ENCODE measurements at regions not wholly inside any gene's neighbourhood (a gene's known extent, or its start where the extent isn't known, plus 50 kb on each side); places are given as distances from the start of the nearest gene placed in this dataset.
A peak's percentile ranks its signal among the peaks of the same experiment; 100 is the strongest.

DNA sequence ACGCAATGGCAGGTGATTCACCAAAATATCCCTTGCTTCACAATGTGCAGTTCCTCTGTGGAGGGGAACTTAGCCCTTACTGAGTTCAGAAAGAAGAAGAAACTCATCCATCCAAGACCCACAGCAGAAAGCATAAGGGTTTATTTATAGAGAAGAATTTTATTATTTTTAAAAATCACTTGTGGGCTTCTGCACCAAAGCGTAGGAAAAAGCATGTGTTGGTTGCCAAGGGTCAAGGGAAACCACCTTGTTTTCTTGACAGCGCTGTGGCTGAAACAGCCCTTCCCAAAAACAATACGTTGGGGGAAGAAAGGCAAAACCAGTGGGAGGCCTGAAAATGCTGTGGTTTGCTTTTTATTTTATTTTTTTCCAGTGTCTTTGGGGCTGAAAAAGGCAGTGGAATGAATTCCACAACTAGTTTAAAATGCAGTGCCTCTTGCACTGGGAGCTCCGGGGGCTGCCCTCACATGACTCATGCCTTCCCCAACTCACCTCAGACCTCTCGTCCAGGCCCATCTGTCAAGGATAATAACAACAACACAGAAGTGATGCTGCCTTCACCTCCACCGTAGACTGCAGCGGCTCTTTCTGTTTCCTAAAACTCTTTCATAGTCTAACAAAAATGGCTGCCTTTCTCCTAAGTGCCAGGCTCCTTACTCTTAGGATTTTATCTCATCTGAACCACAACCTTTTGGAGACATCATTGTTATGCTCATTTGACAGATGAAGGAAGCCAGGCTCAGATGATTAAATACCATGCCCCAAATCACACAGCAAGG, 224.2 kb upstream of the JUN start:
- H3K4me3 ChIP-seq (ENCODE audit: low read length) = no peak overlapping the region
- no peaks in the 10 kb centered on the region for H3K27me3 ChIP-seq (ENCODE audit: control insufficient read depth, insufficient read depth)
- H3K9me3 ChIP-seq (ENCODE audit: control insufficient read depth, low read length) = no peaks in the 10 kb centered on the region
- H3K4me1 ChIP-seq (ENCODE audit: control insufficient read depth, insufficient read depth, low read length) = peaks cover 6% of the 10 kb centered on the region
- no peak overlapping the region for H3K27ac ChIP-seq (ENCODE audit: low read length)
- DNase-seq (no peak), ATAC-seq (peak in 1 of 2 donors; percentile 51)
- WGBS = 59% methylated on average over 8 of the region's 8 CpGs
- intact Hi-C loops (cut with DNase I) = no loop called here

DNA sequence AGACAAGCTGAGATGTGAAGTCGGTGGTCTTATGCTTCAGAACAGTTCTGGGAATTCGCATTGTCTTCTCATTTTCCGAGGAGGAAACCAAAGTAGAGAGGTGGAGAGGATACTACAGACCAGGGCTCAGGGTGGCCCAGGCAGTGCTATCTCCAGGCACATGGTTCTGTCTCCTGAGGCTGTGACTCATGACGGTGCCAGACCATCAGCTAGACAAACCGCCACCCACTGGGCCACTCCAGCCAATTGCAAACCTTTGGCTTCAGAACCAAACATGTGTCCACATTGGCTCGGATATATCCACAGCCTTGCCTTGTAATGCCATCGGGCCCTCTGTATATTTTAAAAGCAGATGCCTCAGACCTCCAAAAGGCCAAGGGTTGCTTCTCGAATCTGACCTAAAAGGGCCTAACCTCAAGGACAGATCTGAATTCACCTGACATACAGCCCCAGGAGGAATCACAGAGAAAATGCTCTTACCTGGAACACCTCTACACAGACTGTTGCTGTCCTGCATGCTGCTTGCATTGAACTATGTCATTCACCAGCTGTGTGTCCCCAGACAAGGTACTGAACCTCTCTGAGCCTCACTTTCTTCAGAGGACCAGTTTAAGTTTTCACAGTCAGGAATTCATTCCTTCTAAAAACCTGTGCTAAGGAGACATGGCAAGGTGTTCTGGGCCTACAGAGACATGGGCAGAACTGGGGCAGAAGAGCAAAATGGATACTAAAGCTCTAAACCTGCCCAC, 224.9 kb upstream of the JUN start:
- peak in 2 of 3 donors; percentile 29 to 54 for DNase-seq
- H3K4me1 ChIP-seq (ENCODE audit: control insufficient read depth, insufficient read depth, low read length) = peaks cover 10% of the 10 kb centered on the region
- peak; percentile 47 to 68 for ATAC-seq
- H3K27me3 ChIP-seq (ENCODE audit: control insufficient read depth, insufficient read depth) = no peaks in the 10 kb centered on the region
- no peaks in the 10 kb centered on the region for H3K9me3 ChIP-seq (ENCODE audit: control insufficient read depth, low read length)
- no peak overlapping the region for H3K4me3 ChIP-seq (ENCODE audit: low read length)
- no peak overlapping the region for H3K27ac ChIP-seq (ENCODE audit: low read length)
- intact Hi-C loops (cut with DNase I) = no loop called here
- 84% methylated on average over 8 of the region's 8 CpGs for WGBS

DNA sequence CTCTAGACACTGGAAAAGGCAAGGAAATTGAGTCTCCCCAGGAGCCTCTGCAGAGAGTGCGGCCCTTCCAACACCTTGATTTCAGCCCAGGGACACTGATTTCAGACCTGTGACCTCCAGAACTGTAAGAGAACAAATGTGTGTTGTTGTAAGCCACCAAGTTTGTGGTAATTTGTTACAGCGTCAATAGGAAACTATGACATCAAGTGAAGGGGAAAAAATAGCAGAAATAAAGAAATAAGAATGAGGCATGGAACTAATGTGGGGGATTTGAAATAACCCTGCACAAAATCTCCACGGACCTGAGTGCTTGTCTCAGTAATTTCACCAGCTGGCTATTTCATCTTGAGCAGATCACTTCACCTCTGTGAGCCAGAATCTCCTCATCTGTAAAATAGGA, 227.8 kb upstream of the JUN start:
- H3K4me1 ChIP-seq (ENCODE audit: control insufficient read depth, insufficient read depth, low read length) = peaks cover 6% of the 10 kb centered on the region
- no peaks in the 10 kb centered on the region for H3K27me3 ChIP-seq (ENCODE audit: control insufficient read depth, insufficient read depth)
- 94% methylated on average over 3 of the region's 3 CpGs for WGBS
- intact Hi-C loops (cut with DNase I) = loop anchor here in 1 of 4 donors (10.0 kb wide), 1 partner anchor 227 kb away; the partner anchor contains the start of gene JUN
- DNase-seq (no peak), ATAC-seq (no peak)
- no peak overlapping the region for H3K27ac ChIP-seq (ENCODE audit: low read length)
- no peaks in the 10 kb centered on the region for H3K9me3 ChIP-seq (ENCODE audit: control insufficient read depth, low read length)
- no peak overlapping the region for H3K4me3 ChIP-seq (ENCODE audit: low read length)

DNA sequence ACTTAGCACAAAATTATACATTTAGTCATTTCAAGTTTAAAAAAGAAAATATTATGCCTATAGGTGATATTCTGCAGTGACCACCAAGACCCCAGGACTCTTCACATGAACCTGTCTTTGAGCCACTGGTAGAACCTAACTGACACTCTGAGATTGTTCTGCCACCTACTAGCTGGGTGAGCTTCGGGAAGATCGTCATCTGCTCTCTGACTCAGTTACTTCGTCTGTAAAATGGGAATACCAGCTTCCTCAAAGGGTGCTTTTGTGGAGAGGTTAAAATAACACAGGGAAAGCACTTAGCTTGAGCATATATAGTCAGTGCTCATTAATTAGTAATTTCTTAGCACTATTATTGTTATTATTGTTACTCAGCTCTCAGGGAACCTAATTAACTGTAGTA, 228.5 kb upstream of the JUN start:
- H3K4me3 ChIP-seq (ENCODE audit: low read length) = no peak overlapping the region
- intact Hi-C loops (cut with DNase I) = loop anchor here in 1 of 4 donors (10.0 kb wide), 1 partner anchor 228 kb away; the partner anchor contains the start of gene JUN
- H3K9me3 ChIP-seq (ENCODE audit: control insufficient read depth, low read length) = no peaks in the 10 kb centered on the region
- H3K4me1 ChIP-seq (ENCODE audit: control insufficient read depth, insufficient read depth, low read length) = peaks cover 6% of the 10 kb centered on the region
- 96% methylated on average over 3 of the region's 3 CpGs for WGBS
- no peak for DNase-seq
- H3K27me3 ChIP-seq (ENCODE audit: control insufficient read depth, insufficient read depth) = no peaks in the 10 kb centered on the region
- no peak overlapping the region for H3K27ac ChIP-seq (ENCODE audit: low read length)
- ATAC-seq = no peak

DNA sequence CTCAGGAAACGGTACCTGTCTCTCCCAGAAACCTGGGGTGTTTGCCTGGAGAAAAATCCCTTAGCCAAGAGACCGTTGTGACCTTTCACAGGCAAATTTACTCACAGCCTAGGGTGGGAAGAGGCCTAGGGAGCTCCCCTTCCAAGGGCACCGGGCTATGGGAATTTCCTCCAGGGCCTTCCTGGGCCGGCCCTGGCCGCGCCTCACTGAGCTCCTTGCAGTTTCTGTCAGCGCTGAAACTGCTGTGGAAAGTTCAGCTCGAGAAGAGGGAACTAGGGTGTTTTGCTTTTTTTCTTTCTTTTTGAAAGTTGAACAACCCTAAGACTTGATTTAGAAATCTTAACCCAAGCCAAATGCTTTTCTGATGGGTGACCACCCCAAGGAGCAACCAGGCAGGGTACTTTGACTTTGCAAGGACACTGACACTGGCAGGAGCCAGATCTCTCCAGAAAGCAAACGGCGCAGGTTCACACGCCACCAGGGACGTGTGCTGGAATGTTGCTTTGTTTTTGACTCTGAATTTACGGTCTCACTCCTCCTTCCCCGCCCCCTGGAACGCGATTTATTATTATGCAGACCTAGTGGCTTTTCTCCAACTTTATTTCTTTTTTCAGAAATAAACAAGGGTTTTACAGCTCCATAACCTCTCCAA, 229.6 kb upstream of the JUN start:
- WGBS = 18% methylated on average over 16 of the region's 16 CpGs
- intact Hi-C loops (cut with DNase I) = loop anchor here in 1 of 4 donors (10.0 kb wide), 1 partner anchor 229 kb away; the partner anchor contains the start of gene JUN
- H3K27me3 ChIP-seq (ENCODE audit: control insufficient read depth, insufficient read depth) = no peaks in the 10 kb centered on the region
- DNase-seq = peak; percentile 39 to 78 (median 74)
- peak overlapping the region; percentile 73 for H3K27ac ChIP-seq (ENCODE audit: low read length)
- ATAC-seq = peak; percentile 77 to 87
- H3K9me3 ChIP-seq (ENCODE audit: control insufficient read depth, low read length) = no peaks in the 10 kb centered on the region
- H3K4me3 ChIP-seq (ENCODE audit: low read length) = no peak overlapping the region
- peaks cover 6% of the 10 kb centered on the region for H3K4me1 ChIP-seq (ENCODE audit: control insufficient read depth, insufficient read depth, low read length)

DNA sequence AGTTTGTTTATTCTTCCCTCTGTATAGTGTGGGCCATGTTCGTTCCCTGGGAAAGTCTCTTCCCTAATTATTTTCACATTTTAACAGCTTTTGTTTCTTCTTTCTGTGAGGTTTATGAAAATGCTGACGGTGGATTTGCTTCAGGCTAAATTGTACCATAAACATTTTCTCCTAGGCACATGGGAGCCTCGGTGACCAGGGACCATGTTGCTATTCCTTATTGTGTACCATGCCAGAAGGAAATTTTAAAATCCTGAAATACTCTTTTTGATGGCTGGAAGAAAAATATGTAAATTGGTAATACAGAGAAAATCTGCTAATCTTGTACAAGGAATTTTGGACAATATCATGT, 230.1 kb upstream of the JUN start:
- intact Hi-C loops (cut with DNase I) = loop anchor here in 1 of 4 donors (10.0 kb wide), 1 partner anchor 229 kb away; the partner anchor contains the start of gene JUN
- no peaks in the 10 kb centered on the region for H3K9me3 ChIP-seq (ENCODE audit: control insufficient read depth, low read length)
- 38% methylated on average over 3 of the region's 3 CpGs for WGBS
- no peak for DNase-seq
- H3K27ac ChIP-seq (ENCODE audit: low read length) = no peak overlapping the region
- H3K27me3 ChIP-seq (ENCODE audit: control insufficient read depth, insufficient read depth) = no peaks in the 10 kb centered on the region
- peaks cover 9% of the 10 kb centered on the region for H3K4me1 ChIP-seq (ENCODE audit: control insufficient read depth, insufficient read depth, low read length)
- no peak for ATAC-seq
- no peak overlapping the region for H3K4me3 ChIP-seq (ENCODE audit: low read length)

DNA sequence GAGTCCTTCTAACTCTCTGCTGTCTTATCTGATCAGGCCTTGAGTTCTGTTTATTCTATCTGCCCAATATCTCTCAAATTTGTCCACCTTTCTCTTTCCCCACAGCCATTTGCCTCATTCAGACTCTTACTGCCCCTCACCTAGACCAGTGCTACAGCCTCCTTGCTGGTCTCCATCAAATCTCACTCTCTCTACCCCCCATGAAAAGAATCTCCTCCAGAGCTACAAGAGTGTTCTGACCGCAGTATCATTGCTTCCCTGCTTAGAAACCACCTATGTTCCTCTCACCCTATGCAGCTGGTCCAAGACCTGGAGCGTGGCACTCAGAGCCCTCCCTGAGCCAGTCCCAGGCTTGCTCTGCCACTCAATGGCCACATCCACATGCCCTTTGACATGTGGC, 231.0 kb upstream of the JUN start:
- peaks cover 13% of the 10 kb centered on the region for H3K4me1 ChIP-seq (ENCODE audit: control insufficient read depth, insufficient read depth, low read length)

DNA sequence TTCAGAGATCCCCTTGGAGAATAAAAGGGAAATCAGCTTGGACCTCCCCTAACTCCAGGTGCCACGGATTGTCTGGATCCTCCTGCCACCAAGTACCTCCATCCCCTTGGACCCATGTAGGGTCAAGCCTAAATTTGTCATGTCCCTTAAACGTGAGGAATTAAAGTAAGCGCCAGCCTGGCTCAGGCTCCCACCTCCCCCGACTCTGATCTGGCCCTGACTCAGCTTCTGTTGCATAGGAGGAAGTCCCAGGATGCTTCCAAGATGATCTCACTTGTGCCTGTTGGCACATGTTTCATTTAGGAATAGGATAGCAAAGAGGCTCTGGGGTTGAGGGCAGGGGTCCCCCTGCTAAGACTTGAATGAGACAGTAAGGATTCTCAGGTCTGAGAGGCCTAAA, 231.9 kb upstream of the JUN start:
- 33% methylated on average over 4 of the region's 4 CpGs for WGBS
- intact Hi-C loops (cut with DNase I) = loop anchor here in 1 of 4 donors (10.0 kb wide), 1 partner anchor 231 kb away; the partner anchor contains the start of gene JUN
- no peak for ATAC-seq

More for the DNA sequence above, 231.0 kb upstream of the JUN start:
- Histone ChIP-seq H3K4me3 (ENCODE audit: low read length) (no peak overlapping the region), H3K27ac (ENCODE audit: low read length) (no peak overlapping the region), H3K27me3 (ENCODE audit: control insufficient read depth, insufficient read depth) (no peaks in the 10 kb centered on the region), H3K9me3 (ENCODE audit: control insufficient read depth, low read length) (no peaks in the 10 kb centered on the region)
- intact Hi-C loops (cut with DNase I) = loop anchor here in 1 of 4 donors (10.0 kb wide), 1 partner anchor 230 kb away; the partner anchor contains the start of gene JUN
- no peak for DNase-seq
- WGBS = over 99% methylated on average over 2 of the region's 2 CpGs
- ATAC-seq = no peak

DNA sequence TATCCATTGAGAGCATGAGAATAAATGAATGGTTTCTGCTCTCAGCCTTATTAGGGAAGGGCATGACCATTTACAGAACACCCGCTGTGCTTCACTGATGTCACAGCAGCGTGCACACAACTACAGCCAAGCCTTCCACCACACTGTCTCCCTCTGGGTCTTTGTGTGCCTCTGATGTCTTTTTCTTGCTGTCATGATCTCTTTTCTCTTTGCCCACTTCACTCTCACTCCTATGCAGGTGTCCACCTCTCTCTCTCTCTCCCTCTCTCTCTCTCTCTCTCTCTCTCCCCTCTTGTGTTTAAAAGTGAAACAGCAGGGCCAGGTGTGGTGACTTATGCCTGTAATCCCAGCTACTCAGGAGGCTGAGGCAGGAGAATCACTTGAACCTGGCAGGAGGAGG, 232.5 kb upstream of the JUN start:
- Histone ChIP-seq H3K4me3 (ENCODE audit: low read length) (no peak overlapping the region), H3K9me3 (ENCODE audit: control insufficient read depth, low read length) (no peaks in the 10 kb centered on the region), H3K27me3 (ENCODE audit: control insufficient read depth, insufficient read depth) (no peaks in the 10 kb centered on the region), H3K4me1 (ENCODE audit: control insufficient read depth, insufficient read depth, low read length) (peaks cover 17% of the 10 kb centered on the region), H3K27ac (ENCODE audit: low read length) (no peak overlapping the region)
- WGBS = 96% methylated on average over 2 of the region's 2 CpGs
- ATAC-seq (no peak), DNase-seq (no peak)
- intact Hi-C loops (cut with DNase I) = loop anchor here in 1 of 4 donors (10.0 kb wide), 1 partner anchor 232 kb away; the partner anchor contains the start of gene JUN

More for the DNA sequence above, 231.9 kb upstream of the JUN start:
- Histone ChIP-seq H3K27ac (ENCODE audit: low read length) (no peak overlapping the region), H3K9me3 (ENCODE audit: control insufficient read depth, low read length) (no peaks in the 10 kb centered on the region), H3K4me1 (ENCODE audit: control insufficient read depth, insufficient read depth, low read length) (peaks cover 17% of the 10 kb centered on the region), H3K27me3 (ENCODE audit: control insufficient read depth, insufficient read depth) (no peaks in the 10 kb centered on the region), H3K4me3 (ENCODE audit: low read length) (no peak overlapping the region)
- DNase-seq = peak in 1 of 3 donors; percentile 13

DNA sequence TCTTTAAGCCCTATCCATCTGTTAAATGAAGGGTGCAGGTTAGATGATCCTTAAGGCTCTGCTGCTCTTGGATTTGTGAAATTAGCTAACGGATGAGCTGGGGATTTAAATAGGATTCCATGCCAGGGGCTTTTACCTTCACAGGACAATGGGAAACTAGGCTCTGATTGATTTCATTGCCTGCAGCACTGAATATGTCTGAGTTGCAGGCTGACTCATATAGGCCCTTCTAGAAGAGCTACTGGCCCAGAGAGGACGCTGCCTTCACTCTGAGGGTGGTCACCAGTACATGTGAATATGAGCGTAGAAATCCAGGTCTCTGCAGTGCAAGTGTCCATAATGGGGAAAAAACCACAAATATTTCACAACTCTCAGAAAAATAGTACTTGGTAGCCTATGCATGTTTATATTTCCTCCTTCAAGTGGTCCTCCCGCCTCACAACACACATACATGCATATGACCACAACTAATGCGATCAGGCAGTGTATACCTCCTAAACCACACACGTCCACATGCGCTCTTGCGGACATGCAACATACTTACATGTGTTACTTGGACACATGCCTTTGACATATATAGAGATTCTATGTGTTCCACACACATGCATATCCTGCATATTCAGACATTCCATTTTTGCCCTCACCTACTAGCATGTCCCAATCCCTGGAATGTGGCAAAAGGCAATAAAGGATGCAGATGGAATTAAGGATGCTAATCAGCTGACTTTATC, 233.8 kb upstream of the JUN start:
- Histone ChIP-seq H3K27ac (ENCODE audit: low read length) (no peak overlapping the region), H3K4me3 (ENCODE audit: low read length) (no peak overlapping the region), H3K9me3 (ENCODE audit: control insufficient read depth, low read length) (no peaks in the 10 kb centered on the region), H3K4me1 (ENCODE audit: control insufficient read depth, insufficient read depth, low read length) (peaks cover 17% of the 10 kb centered on the region), H3K27me3 (ENCODE audit: control insufficient read depth, insufficient read depth) (no peaks in the 10 kb centered on the region)
- no peak for ATAC-seq
- intact Hi-C loops (cut with DNase I) = loop anchor here in 1 of 4 donors (10.0 kb wide), 1 partner anchor 233 kb away; the partner anchor contains the start of gene JUN
- DNase-seq = no peak
- WGBS = 94% methylated on average over 8 of the region's 8 CpGs

All from right cardiac atrium (tissue), 5 donors.